Mesendoderm (in vitro differentiated cells): ENCODE measurements at regions not wholly inside any gene's neighbourhood (a gene's known extent, or its start where the extent isn't known, plus 50 kb on each side); places are given as distances from the start of the nearest gene placed in this dataset.

ENCODE experiments used
- DNase-seq: peaks from one replicate; pipeline ENCODE4 v3.0.0; 2013
- H2AK5ac ChIP-seq: 2 replicates; pipeline ENCODE4 v1.6.1; 2013; ENCODE audit warnings: low read length, inconsistent platforms
- H2BK120ac ChIP-seq: 2 replicates; pipeline ENCODE4 v1.6.1; 2013; ENCODE audit warnings: low read depth, mild to moderate bottlenecking, low read length, moderate library complexity, mixed read lengths
- H2BK15ac ChIP-seq: replicated peaks from 2 replicates; pipeline ENCODE4 v1.6.1; 2013; ENCODE audit warnings: low read depth, mild to moderate bottlenecking, moderate library complexity
- H2BK5ac ChIP-seq: 2 replicates; pipeline ENCODE4 v1.6.1; 2013; ENCODE audit warnings: low read length, inconsistent platforms
- H3K18ac ChIP-seq: 2 replicates; pipeline ENCODE4 v1.6.1; 2013; ENCODE audit warnings: mild to moderate bottlenecking, low read length, mixed read lengths
- H3K23ac ChIP-seq: one replicate; pipeline ENCODE4 v1.6.1; 2013; ENCODE audit warnings: low read length
- H3K27ac ChIP-seq: 2 replicates; pipeline ENCODE4 v1.5.1; 2013; ENCODE audit warnings: low read depth, mild to moderate bottlenecking, inconsistent platforms, low read length, moderate library complexity
- H3K27me3 ChIP-seq: 2 replicates; pipeline ENCODE4 v1.6.1; 2013; ENCODE audit warnings: low read length, control low read depth, mild to moderate bottlenecking, inconsistent platforms; ENCODE audit not compliant: insufficient read depth, poor library complexity
- H3K36me3 ChIP-seq: 2 replicates; pipeline ENCODE4 v1.6.1; 2013; ENCODE audit warnings: low read length, inconsistent platforms; ENCODE audit not compliant: control insufficient read depth, insufficient read depth
- H3K4ac ChIP-seq: one replicate; pipeline ENCODE4 v1.6.1; 2013; ENCODE audit warnings: low read depth, mild to moderate bottlenecking, low read length, moderate library complexity
- H3K4me1 ChIP-seq: 2 replicates; pipeline ENCODE4 v1.6.1; 2013; ENCODE audit warnings: low read depth, low read length, inconsistent platforms; ENCODE audit not compliant: control insufficient read depth
- H3K4me2 ChIP-seq: 2 replicates; pipeline ENCODE4 v1.6.1; 2013; ENCODE audit warnings: low read length
- H3K4me3 ChIP-seq: 2 replicates; pipeline ENCODE4 v1.5.1; 2013; ENCODE audit warnings: mild to moderate bottlenecking, low read length
- H3K56ac ChIP-seq: one replicate; pipeline ENCODE4 v1.6.1; 2013; ENCODE audit warnings: low read length
- H3K79me1 ChIP-seq: 2 replicates; pipeline ENCODE4 v1.6.1; 2013; ENCODE audit warnings: low read length, inconsistent platforms
- H3K79me2 ChIP-seq: 2 replicates; pipeline ENCODE4 v1.6.1; 2013; ENCODE audit warnings: mild to moderate bottlenecking, low read length; ENCODE audit not compliant: control insufficient read depth, insufficient read depth
- H3K9ac ChIP-seq: 2 replicates; pipeline ENCODE4 v1.6.1; 2013; ENCODE audit warnings: low read length, inconsistent platforms
- H4K5ac ChIP-seq: one replicate; pipeline ENCODE4 v1.6.1; 2013; ENCODE audit warnings: low read length
- H4K8ac ChIP-seq: one replicate; pipeline ENCODE4 v1.6.1; 2013; ENCODE audit warnings: low read depth, mild to moderate bottlenecking, control low read depth, low read length, moderate library complexity
- WGBS: extraction: QIAGEN DNeasy Blood & Tissue Kit; methylation state at CpG from one replicate; pipeline ENCODE4 v1.1.7; 2013; ENCODE audit warnings: low lambda C conversion rate, missing lambda C conversion rate; ENCODE audit not compliant: insufficient coverage; ENCODE audit errors: extremely low coverage; 5-methylcytosine and 5-hydroxymethylcytosine counted together

DNA sequence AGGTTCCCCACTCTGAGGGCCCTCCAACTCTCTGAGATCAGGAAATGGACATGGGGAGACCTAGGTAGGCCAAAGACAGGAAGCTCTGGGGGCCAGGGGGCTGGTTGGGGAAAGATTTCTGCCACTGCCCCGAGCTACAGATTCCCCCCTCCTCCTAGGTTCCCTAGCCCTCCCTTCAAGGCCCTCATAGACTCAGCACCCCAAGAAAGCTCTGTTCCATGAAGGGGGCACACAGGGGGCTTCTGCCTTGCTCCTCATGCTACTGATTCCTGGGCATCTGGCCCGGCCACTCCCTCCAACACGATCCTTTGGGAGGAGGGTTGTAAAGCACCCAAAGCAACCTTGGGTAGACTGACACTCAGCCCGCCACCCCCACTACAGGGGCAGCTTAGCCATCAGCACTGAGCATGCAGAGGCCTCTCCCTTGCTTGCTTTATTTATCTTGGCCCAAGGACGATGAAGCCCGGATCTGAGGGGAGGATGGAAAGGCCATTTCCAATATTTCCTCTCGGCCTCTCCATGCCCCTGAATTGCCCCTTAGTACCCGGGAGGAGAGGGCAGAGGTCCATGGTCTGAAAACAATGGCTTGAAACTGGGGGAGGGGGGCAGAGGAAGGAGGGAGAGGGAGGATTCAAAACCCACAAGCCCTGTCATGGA is 146.7 kb downstream of the PJA1 start:
- Histone ChIP-seq H2BK15ac (no peak overlapping the region), H3K4me3 (no peak overlapping the region), H4K8ac (no peak overlapping the region), H2BK5ac (no peak overlapping the region), H3K56ac (no peak overlapping the region), H2AK5ac (no peak overlapping the region), H3K27me3 (no peaks in the 10 kb centered on the region), H3K4me1 (no peaks in the 10 kb centered on the region), H3K79me1 (no peaks in the 10 kb centered on the region), H3K36me3 (no peaks in the 10 kb centered on the region), H3K4ac (no peak overlapping the region), H4K5ac (no peak overlapping the region), H3K79me2 (no peaks in the 10 kb centered on the region), H2BK120ac (no peak overlapping the region), H3K18ac (no peak overlapping the region), H3K9ac (no peak overlapping the region), H3K23ac (no peak overlapping the region), H3K4me2 (no peak overlapping the region), H3K27ac (no peak overlapping the region)
- DNase-seq: no peak
- WGBS: no CpG with 5 or more reads among the region's 8 CpGs

GRCh38 chrX:69016293-69016941 is 148.8 kb downstream of the PJA1 start:
- no peaks in the 10 kb centered on the region for H3K27me3 ChIP-seq
- no CpG with 5 or more reads among the region's 11 CpGs for WGBS
- no peak overlapping the region for H3K56ac ChIP-seq
- H3K79me2 ChIP-seq: no peaks in the 10 kb centered on the region
- H3K9ac ChIP-seq: no peak overlapping the region
- H4K8ac ChIP-seq: no peak overlapping the region
- H3K18ac ChIP-seq: no peak overlapping the region
- DNase-seq: no peak
- no peak overlapping the region for H3K4me3 ChIP-seq
- H3K36me3 ChIP-seq: no peaks in the 10 kb centered on the region
- no peak overlapping the region for H3K4me2 ChIP-seq
- no peak overlapping the region for H2BK5ac ChIP-seq
- no peak overlapping the region for H3K23ac ChIP-seq
- no peak overlapping the region for H4K5ac ChIP-seq
- H2BK120ac ChIP-seq: no peak overlapping the region
- H3K4me1 ChIP-seq: no peaks in the 10 kb centered on the region
- H2AK5ac ChIP-seq: no peak overlapping the region
- no peak overlapping the region for H3K27ac ChIP-seq
- no peak overlapping the region for H3K4ac ChIP-seq
- H2BK15ac ChIP-seq: no peak overlapping the region
- H3K79me1 ChIP-seq: no peaks in the 10 kb centered on the region

DNA sequence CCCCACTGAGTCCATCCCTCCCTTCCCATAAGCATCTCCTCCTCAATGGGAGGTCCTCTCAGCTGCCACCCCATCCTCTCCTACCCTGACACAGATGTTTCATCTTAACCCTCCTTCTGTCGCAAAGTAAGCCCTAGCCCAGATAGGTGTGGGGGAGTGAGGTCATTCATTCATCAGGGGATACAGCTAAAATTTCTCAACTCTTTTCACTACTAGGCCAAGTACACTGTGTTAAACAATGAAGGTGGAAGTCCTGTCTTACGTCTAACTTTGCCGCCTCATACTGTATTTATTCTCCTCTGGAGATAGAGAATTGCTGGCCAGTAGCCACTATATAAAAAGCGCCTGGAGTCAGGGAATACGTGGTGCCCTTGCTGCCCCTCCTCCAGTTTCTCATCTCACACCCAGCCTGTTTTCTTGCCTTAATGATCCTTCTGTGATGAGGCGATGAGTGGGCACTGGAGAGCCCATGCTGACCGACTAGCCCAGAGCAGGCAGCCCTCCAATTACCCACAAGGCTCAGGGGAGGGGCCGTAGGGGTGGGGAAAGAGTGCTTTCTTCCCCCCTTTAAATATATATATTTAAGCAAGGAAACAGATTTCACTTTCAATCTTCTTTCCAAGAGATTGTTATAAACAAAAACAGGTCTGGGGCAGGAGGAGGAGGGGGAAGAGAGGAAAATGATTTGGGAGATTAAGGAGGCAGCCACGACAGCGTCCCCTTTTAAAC is 149.5 kb downstream of the PJA1 start:
- no peak overlapping the region for H3K27ac ChIP-seq
- no peaks in the 10 kb centered on the region for H3K36me3 ChIP-seq
- no peak for DNase-seq
- no peak overlapping the region for H3K9ac ChIP-seq
- H3K4me1 ChIP-seq: no peaks in the 10 kb centered on the region
- no peak overlapping the region for H2AK5ac ChIP-seq
- no peak overlapping the region for H3K4me2 ChIP-seq
- H2BK120ac ChIP-seq: no peak overlapping the region
- no peaks in the 10 kb centered on the region for H3K79me1 ChIP-seq
- no peak overlapping the region for H3K4me3 ChIP-seq
- H2BK15ac ChIP-seq: no peak overlapping the region
- H3K18ac ChIP-seq: no peak overlapping the region
- H3K23ac ChIP-seq: no peak overlapping the region
- no peaks in the 10 kb centered on the region for H3K79me2 ChIP-seq
- no peak overlapping the region for H3K4ac ChIP-seq
- H4K8ac ChIP-seq: no peak overlapping the region
- no peak overlapping the region for H4K5ac ChIP-seq
- H3K56ac ChIP-seq: no peak overlapping the region
- no peak overlapping the region for H2BK5ac ChIP-seq
- H3K27me3 ChIP-seq: no peaks in the 10 kb centered on the region
- no CpG with 5 or more reads among the region's 10 CpGs for WGBS

DNA sequence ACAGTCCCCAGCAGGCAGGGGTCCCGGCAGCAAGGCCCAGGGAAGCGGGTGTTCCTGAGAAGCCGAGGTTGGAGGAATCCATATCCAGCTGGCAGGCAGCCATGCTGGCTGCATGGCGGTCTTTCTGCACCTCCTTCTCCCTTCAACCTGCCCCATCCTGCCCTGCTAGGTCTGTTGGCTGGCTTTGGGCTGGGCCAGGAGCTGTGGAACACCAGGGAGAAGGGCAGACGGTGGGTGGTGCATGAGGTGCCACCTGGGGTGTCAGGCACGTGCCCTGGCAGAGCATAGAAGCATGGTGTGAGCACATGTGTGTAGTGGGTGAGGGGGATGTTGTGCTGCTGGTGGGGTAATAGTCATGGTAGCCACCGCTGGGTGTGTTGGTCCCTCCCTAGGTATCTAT is 150.1 kb downstream of the PJA1 start:
- Histone ChIP-seq H4K5ac (no peak overlapping the region), H3K9ac (no peak overlapping the region), H3K4me3 (no peak overlapping the region), H3K27me3 (no peaks in the 10 kb centered on the region), H2BK15ac (no peak overlapping the region), H3K79me1 (no peaks in the 10 kb centered on the region), H3K27ac (no peak overlapping the region), H2AK5ac (no peak overlapping the region), H3K23ac (no peak overlapping the region), H3K36me3 (no peaks in the 10 kb centered on the region), H2BK120ac (no peak overlapping the region), H3K4me1 (no peaks in the 10 kb centered on the region), H3K18ac (no peak overlapping the region), H2BK5ac (no peak overlapping the region), H3K4ac (no peak overlapping the region), H4K8ac (no peak overlapping the region), H3K56ac (no peak overlapping the region), H3K4me2 (no peak overlapping the region), H3K79me2 (no peaks in the 10 kb centered on the region)
- no peak for DNase-seq
- WGBS: no CpG with 5 or more reads among the region's 7 CpGs

GRCh38 chrX:69014200-69014599 is 151.1 kb downstream of the PJA1 start:
- Histone ChIP-seq H4K5ac (no peak overlapping the region), H3K27me3 (no peaks in the 10 kb centered on the region), H3K27ac (no peak overlapping the region), H3K56ac (no peak overlapping the region), H4K8ac (no peak overlapping the region), H2BK5ac (no peak overlapping the region), H3K4me2 (no peak overlapping the region), H3K9ac (no peak overlapping the region), H3K4me1 (no peaks in the 10 kb centered on the region), H2AK5ac (no peak overlapping the region), H2BK120ac (no peak overlapping the region), H3K18ac (no peak overlapping the region), H3K4ac (no peak overlapping the region), H3K4me3 (no peak overlapping the region), H3K23ac (no peak overlapping the region), H3K79me2 (no peaks in the 10 kb centered on the region), H3K79me1 (no peaks in the 10 kb centered on the region), H2BK15ac (no peak overlapping the region), H3K36me3 (no peaks in the 10 kb centered on the region)
- no CpG with 5 or more reads among the region's 2 CpGs for WGBS
- no peak for DNase-seq
